Loucy (cell line): ENCODE measurements at regions not wholly inside any gene's neighbourhood (a gene's known extent, or its start where the extent isn't known, plus 50 kb on each side); places are given as distances from the start of the nearest gene placed in this dataset.

Source experiments
- H2AFZ ChIP-seq: fragments of 200-600 bp; sonication (generic); 2 replicates; pipeline ENCODE4 v1.6.0; 2016; ENCODE audit warnings: antibody characterized with exemption, mild to moderate bottlenecking, low read length, moderate library complexity
- H3F3A ChIP-seq: fragments of 200-600 bp; 2 replicates; pipeline ENCODE4 v1.6.0; 2016; ENCODE audit warnings: antibody characterized with exemption, low read depth, mild to moderate bottlenecking
- H3K27me3 ChIP-seq: fragments of 200-600 bp; sonication (generic); 2 replicates; pipeline ENCODE4 v1.6.1; 2014; ENCODE audit warnings: low read length, mild to moderate bottlenecking; ENCODE audit not compliant: insufficient read depth, poor library complexity, severe bottlenecking
- H3K36me3 ChIP-seq: fragments of 200-600 bp; sonication (generic); 2 replicates; pipeline ENCODE4 v1.6.1; 2016; ENCODE audit warnings: low read length; ENCODE audit not compliant: insufficient read depth
- H3K4me1 ChIP-seq: fragments of 200-600 bp; sonication (generic); 2 replicates; pipeline ENCODE4 v1.5.1; 2014; ENCODE audit warnings: low read length, mild to moderate bottlenecking; ENCODE audit not compliant: insufficient read depth, poor library complexity, severe bottlenecking
- H3K4me2 ChIP-seq: fragments of 200-600 bp; sonication (generic); 2 replicates; pipeline ENCODE4 v1.6.0; 2014; ENCODE audit warnings: antibody characterized with exemption, low read length, low read depth, mild to moderate bottlenecking; ENCODE audit not compliant: poor library complexity, severe bottlenecking
- H3K4me3 ChIP-seq: fragments of 200-600 bp; sonication (generic); 2 replicates; pipeline ENCODE4 v1.5.1; 2014; ENCODE audit warnings: low read length, mild to moderate bottlenecking, mixed read lengths; ENCODE audit not compliant: poor library complexity, severe bottlenecking
- H3K79me2 ChIP-seq: fragments of 200-600 bp; sonication (generic); 2 replicates; pipeline ENCODE4 v1.6.1; 2014; ENCODE audit warnings: low read length; ENCODE audit not compliant: insufficient read depth
- H3K9ac ChIP-seq: fragments of 200-600 bp; sonication (generic); 2 replicates; pipeline ENCODE4 v1.6.0; 2014; ENCODE audit warnings: mild to moderate bottlenecking, low read depth, low read length, moderate library complexity; ENCODE audit not compliant: poor library complexity, severe bottlenecking
- H3K9me2 ChIP-seq: fragments of 200-600 bp; sonication (generic); replicated peaks from 2 replicates; pipeline ENCODE4 v1.6.1; 2016; ENCODE audit warnings: low read depth, low read length, mixed read lengths
- H3K9me3 ChIP-seq: fragments of 200-600 bp; sonication (generic); 2 replicates; pipeline ENCODE4 v1.6.1; 2014; ENCODE audit warnings: mild to moderate bottlenecking, antibody characterized with exemption, low read length, low read depth; ENCODE audit not compliant: insufficient read depth
- H4K20me1 ChIP-seq: fragments of 200-600 bp; sonication (generic); 2 replicates; pipeline ENCODE4 v1.6.0; 2014; ENCODE audit warnings: antibody characterized with exemption, low read length, mild to moderate bottlenecking; ENCODE audit not compliant: insufficient read depth, poor library complexity, severe bottlenecking
- CTCF ChIP-seq: fragments of 200-600 bp; sonication (generic); conservative IDR thresholded peaks from 2 replicates; pipeline ENCODE4 v1.5.1; 2014; ENCODE audit warnings: mild to moderate bottlenecking, antibody characterized with exemption, low read length
- EZH2phosphoT487 ChIP-seq: fragments of 200-600 bp; IDR thresholded peaks from 2 replicates; pipeline ENCODE4 v1.6.1; 2018; ENCODE audit warnings: antibody characterized with exemption, mild to moderate bottlenecking, moderate library complexity, borderline replicate concordance

GRCh38 chr19:30638889-30639288 lies 266.7 kb downstream of the ZNF536 start:
- H3K27me3 ChIP-seq, result no peaks in the 10 kb centered on the region
- peaks cover 2% of the 10 kb centered on the region; the same call in 1 of the 2 replicates for H3K9me3 ChIP-seq
- no peaks in the 10 kb centered on the region for H3K4me1 ChIP-seq
- no peaks in the 10 kb centered on the region for H4K20me1 ChIP-seq
- H3K4me2 ChIP-seq, result no peak overlapping the region
- H2AFZ ChIP-seq, result no peak overlapping the region
- H3F3A ChIP-seq, result no peaks in the 10 kb centered on the region
- H3K9ac ChIP-seq, result no peak overlapping the region
- H3K79me2 ChIP-seq, result no peaks in the 10 kb centered on the region
- H3K4me3 ChIP-seq, result no peak overlapping the region
- H3K9me2 ChIP-seq, result no peaks in the 10 kb centered on the region
- TF ChIP-seq EZH2phosphoT487 (no peak), CTCF (no peak)
- no peaks in the 10 kb centered on the region for H3K36me3 ChIP-seq

GRCh38 chr19:30637926-30638325 lies 265.7 kb downstream of the ZNF536 start:
- Histone ChIP-seq H3K36me3 (no peaks in the 10 kb centered on the region), H3F3A (no peaks in the 10 kb centered on the region), H3K4me1 (no peaks in the 10 kb centered on the region), H3K79me2 (no peaks in the 10 kb centered on the region), H3K4me3 (no peak overlapping the region), H3K27me3 (no peaks in the 10 kb centered on the region), H3K9me2 (no peaks in the 10 kb centered on the region), H3K4me2 (no peak overlapping the region), H2AFZ (no peak overlapping the region), H3K9ac (no peak overlapping the region), H4K20me1 (no peaks in the 10 kb centered on the region), H3K9me3 (peaks cover 2% of the 10 kb centered on the region; the same call in 1 of the 2 replicates)
- TF ChIP-seq EZH2phosphoT487, result no peak
- no peak for TF ChIP-seq CTCF

GRCh38 chr19:30634996-30635975 lies 263.1 kb downstream of the ZNF536 start:
- no peaks in the 10 kb centered on the region for H3F3A ChIP-seq
- H4K20me1 ChIP-seq, result no peaks in the 10 kb centered on the region
- H3K4me2 ChIP-seq, result no peak overlapping the region
- H3K36me3 ChIP-seq, result no peaks in the 10 kb centered on the region
- H3K9me3 ChIP-seq, result peaks cover 2% of the 10 kb centered on the region; the same call in 1 of the 2 replicates
- H2AFZ ChIP-seq, result no peak overlapping the region
- H3K9ac ChIP-seq, result no peak overlapping the region
- H3K79me2 ChIP-seq, result no peaks in the 10 kb centered on the region
- H3K9me2 ChIP-seq, result no peaks in the 10 kb centered on the region
- H3K4me1 ChIP-seq, result no peaks in the 10 kb centered on the region
- TF ChIP-seq EZH2phosphoT487 (no peak), CTCF (no peak)
- no peaks in the 10 kb centered on the region for H3K27me3 ChIP-seq
- no peak overlapping the region for H3K4me3 ChIP-seq
